GM12872 (cell line): ENCODE measurements at regions not wholly inside any gene's neighbourhood (a gene's known extent, or its start where the extent isn't known, plus 50 kb on each side); places are given as distances from the start of the nearest gene placed in this dataset.

Experiments used
- TF ChIP-seq, protein P1 (sequence below): IDR thresholded peaks from 3 replicates; pipeline ENCODE4 v1.5.1; 2011; ENCODE audit warnings: low read depth, mild to moderate bottlenecking, low read length, moderate library complexity; ENCODE audit not compliant: insufficient read depth

DNA sequence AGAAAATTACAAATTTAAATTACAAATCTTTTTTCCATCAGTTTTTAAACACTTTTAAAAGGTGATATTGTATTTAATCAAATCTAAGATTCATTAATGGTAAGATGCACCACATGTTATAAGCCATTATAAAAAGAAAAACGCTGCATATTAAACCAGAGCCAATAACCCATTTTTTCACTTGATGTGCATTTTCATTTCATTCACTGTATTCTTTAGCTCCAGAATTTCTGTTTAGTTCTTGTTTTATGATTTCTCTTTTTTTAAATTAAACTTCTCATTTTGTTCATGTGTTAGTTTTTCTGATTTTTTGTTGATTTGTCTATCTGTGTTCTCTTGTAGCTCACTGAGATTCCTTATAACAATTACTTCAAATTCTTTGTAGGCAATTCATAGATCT is 62.4 kb upstream of the MBOAT2 start:
- TF ChIP-seq, protein P1, sequence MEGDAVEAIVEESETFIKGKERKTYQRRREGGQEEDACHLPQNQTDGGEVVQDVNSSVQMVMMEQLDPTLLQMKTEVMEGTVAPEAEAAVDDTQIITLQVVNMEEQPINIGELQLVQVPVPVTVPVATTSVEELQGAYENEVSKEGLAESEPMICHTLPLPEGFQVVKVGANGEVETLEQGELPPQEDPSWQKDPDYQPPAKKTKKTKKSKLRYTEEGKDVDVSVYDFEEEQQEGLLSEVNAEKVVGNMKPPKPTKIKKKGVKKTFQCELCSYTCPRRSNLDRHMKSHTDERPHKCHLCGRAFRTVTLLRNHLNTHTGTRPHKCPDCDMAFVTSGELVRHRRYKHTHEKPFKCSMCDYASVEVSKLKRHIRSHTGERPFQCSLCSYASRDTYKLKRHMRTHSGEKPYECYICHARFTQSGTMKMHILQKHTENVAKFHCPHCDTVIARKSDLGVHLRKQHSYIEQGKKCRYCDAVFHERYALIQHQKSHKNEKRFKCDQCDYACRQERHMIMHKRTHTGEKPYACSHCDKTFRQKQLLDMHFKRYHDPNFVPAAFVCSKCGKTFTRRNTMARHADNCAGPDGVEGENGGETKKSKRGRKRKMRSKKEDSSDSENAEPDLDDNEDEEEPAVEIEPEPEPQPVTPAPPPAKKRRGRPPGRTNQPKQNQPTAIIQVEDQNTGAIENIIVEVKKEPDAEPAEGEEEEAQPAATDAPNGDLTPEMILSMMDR, result no peak

DNA sequence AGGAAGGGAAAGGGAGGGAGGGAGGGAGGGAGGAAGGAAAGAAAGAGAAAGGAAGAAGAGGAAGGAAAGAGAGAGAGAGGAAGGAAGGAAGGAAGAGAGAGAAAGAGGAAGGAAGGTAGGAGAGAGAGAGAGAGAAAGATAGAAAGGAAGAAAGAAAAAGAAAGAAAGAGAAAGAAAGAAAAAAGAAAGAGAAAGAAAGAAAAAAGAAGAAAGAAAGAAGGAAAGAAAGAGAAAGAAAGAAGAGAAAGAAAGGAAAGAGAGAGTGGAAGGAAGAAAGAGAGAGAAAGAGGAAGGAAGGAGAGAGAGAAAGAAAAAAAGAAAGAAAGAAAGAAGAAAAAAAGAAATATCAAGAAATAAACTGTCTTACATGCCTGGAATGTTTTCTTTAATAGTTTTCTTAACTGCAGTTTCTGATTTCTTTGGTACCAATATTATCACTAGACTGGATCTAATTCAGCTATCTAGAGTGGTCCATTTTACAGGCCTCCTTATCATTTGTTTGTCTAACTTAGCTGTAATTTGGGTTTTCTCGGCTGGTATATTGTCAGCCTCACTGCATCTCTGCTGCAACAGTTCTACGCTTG is 59.6 kb upstream of the MBOAT2 start:
- TF ChIP-seq, protein P1, result no peak

DNA sequence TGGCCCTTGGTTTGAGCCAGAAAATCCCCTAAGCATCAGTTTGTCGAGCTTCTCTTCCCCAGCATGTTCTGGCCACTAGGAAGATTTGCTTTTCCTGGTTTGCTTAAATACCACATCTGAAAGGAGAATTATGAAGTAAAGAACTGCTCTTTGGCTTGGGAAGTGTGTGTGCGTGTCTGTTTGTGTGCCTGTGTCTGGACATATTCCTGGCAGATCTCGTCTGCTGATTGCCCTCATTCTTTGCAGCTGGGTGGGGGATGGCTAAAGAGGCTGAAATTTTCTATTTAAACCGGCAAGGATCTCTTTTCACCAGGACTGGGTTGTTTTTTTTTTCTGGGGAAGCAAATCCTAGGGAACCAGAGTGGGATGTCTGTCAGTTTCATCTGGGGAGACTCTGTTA is 57.3 kb upstream of the MBOAT2 start:
- TF ChIP-seq, protein P1, result no peak

DNA sequence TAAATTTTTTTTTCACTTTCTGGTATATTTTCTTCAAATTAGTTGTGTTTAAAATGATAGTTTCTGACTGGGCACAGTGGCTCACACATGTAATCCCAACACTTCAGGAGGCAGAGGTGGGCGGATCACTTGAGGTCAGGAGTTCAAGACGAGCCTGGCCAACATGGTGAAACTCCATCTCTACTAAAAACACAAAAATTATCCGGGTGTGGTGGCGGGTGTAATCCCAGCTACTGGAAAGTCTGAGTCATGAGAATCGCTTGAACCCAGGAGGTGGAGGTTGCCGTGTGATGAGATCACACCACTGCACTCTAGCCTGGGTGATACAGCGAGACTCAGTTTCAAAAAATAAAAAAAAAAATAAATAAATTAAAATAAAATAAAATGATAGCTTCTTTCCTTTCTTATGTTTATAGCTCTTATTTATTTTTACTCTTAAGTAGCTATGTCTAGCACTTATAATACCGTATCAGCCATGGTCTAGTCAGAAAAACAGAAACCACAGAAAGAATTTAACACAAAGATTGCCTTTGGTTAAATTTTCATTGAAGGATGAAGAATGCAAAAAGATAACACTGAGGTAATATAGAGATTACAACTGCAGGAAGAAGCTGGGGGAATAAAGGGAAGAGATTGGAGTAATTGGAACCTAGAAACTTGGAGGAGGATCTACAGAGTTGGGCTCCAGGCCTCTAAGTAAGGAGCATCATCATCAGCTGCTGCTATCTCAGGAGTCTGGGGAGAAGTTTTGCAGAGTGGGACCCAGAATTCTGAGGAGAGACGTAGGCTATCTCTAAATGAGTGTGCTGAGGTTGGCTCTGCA is 54.7 kb upstream of the MBOAT2 start:
- TF ChIP-seq, protein P1, result no peak

DNA sequence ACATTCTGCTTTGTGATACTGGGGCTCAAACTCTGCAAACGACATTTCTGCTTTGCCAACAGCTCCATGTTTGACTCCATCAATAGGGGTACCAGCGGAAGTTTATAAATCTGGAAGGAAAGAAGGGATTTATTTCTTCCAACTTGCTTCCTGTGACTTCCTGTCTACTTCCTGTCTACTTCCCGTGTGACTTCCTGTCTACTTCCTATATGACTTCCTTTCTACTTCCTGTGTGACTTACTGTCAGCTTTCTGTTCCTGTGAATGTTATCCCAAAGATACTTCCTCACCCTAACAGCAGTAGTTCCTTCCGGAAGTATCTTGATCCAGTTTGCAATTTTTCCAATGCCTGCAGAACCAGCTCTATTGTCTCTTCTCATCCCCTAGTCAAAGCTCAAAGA is 52.0 kb upstream of the MBOAT2 start:
- TF ChIP-seq, protein P1, result no peak

DNA sequence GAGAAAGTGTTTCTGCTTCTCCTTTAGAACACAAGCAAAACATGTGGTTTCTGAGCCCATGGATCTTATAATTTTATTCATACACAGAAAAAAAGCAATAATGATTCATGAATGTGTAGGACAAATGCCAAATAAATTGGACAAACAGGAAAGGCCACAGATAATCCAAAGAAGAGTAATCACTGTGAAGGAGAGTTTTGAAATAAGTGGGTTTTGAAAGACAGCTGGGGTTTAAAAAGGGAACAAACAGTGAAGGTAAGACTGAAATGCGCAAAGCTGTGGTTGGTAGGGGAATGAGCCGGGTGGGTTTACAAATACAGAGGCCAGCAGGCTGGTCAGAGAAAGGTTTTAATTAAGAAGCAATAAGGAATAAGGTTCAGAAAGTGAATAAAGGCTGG is 50.0 kb upstream of the MBOAT2 start:
- TF ChIP-seq, protein P1, result no peak
